ENCODE measurements at regions not wholly inside any gene's neighbourhood (a gene's known extent, or its start where the extent isn't known, plus 50 kb on each side); places are given as distances from the start of the nearest gene placed in this dataset.

DNA sequence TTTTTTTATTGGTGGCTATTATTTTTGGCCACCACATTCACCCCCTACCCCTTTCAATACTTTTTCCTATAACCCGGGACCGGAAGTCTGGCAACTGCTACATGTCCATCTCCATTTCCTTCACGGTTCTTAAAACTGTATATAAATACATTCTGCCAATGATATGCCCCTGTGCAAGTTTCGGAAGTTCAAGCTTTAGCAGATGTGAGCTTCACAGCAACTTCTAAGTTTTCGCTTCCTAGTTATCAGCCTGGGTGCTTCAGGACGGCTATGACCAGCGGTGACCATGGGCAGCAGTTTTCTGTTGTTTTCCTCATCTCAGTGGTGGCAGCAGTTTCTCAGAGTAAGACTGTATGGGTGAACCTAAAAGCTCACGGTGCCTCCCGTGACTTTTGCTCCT is 153.5 kb upstream of the NFE2L3 start:
- TF ChIP-seq, protein P1, sequence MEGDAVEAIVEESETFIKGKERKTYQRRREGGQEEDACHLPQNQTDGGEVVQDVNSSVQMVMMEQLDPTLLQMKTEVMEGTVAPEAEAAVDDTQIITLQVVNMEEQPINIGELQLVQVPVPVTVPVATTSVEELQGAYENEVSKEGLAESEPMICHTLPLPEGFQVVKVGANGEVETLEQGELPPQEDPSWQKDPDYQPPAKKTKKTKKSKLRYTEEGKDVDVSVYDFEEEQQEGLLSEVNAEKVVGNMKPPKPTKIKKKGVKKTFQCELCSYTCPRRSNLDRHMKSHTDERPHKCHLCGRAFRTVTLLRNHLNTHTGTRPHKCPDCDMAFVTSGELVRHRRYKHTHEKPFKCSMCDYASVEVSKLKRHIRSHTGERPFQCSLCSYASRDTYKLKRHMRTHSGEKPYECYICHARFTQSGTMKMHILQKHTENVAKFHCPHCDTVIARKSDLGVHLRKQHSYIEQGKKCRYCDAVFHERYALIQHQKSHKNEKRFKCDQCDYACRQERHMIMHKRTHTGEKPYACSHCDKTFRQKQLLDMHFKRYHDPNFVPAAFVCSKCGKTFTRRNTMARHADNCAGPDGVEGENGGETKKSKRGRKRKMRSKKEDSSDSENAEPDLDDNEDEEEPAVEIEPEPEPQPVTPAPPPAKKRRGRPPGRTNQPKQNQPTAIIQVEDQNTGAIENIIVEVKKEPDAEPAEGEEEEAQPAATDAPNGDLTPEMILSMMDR (conservative IDR thresholded peaks at IDR 0.05; ENCODE audit: low read depth, low read length) = no peak
- TF ChIP-seq EZH2phosphoT487 (IDR thresholded peaks at IDR 0.05; ENCODE audit: borderline replicate concordance, low read length) (no peak), EZH2 (IDR thresholded peaks at IDR 0.05; ENCODE audit: low read length, unreplicated experiment) (no peak)
- H3K27me3 ChIP-seq (ENCODE audit: low read length) = peaks cover 53% of the 10 kb centered on the region
- H3K27ac ChIP-seq (ENCODE audit: low read length) = no peak overlapping the region
- no peaks in the 10 kb centered on the region for H3F3A ChIP-seq (ENCODE audit: low read length, unreplicated experiment)
- ChIA-PET POLR2A (ENCODE audit: unreplicated experiment) (no interaction called here), CTCF (no interaction called here)
- intact Hi-C loops (cut with micrococcal nuclease) = no loop called here
- H3K4me1 ChIP-seq (ENCODE audit: insufficient read depth, low read length) = no peaks in the 10 kb centered on the region
- no peak overlapping the region for H3K9ac ChIP-seq (ENCODE audit: low read length)
- H2AFZ ChIP-seq (ENCODE audit: low read length) = no peak overlapping the region
- H3K9me3 ChIP-seq (ENCODE audit: low read length) = no peaks in the 10 kb centered on the region
- no peak for ATAC-seq
- H3K9me2 ChIP-seq (replicated peaks; ENCODE audit: low read length) = no peaks in the 10 kb centered on the region
- BruUV-seq (replicated peaks) = no TSS peak
- H4K20me1 ChIP-seq (ENCODE audit: low read length) = no peaks in the 10 kb centered on the region
- no peak for DNase-seq
- no peaks in the 10 kb centered on the region for H3K36me3 ChIP-seq (ENCODE audit: low read depth, low read length)
- H3K79me2 ChIP-seq (ENCODE audit: low read length) = no peaks in the 10 kb centered on the region
- no peak overlapping the region for H3K4me2 ChIP-seq (ENCODE audit: low read length)
- no peak overlapping the region for H3K4me3 ChIP-seq (ENCODE audit: low read length)

DNA sequence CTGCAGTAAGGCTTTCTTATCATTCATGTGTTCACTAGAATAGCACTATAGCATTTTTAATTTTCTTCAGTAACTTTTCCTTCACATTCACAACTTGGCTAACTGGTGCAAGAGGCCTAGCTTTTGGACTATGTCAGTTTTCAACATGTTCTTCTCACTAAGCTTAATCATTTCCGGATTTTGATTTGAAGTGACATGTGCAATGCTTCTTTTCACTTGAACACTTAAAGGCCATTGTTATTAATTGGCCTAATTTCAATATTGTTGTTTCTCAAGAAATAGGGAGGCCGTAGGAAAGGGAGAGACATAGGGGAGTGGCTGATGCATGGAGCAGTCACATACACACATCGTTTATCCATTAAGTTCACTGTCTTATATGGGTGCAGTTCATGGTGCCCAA is 151.2 kb upstream of the NFE2L3 start:
- no peaks in the 10 kb centered on the region for H3K9me2 ChIP-seq (replicated peaks; ENCODE audit: low read length)
- H3K9me3 ChIP-seq (ENCODE audit: low read length) = no peaks in the 10 kb centered on the region
- peaks cover 42% of the 10 kb centered on the region for H3K27me3 ChIP-seq (ENCODE audit: low read length)
- intact Hi-C loops (cut with micrococcal nuclease) = no loop called here
- no peak overlapping the region for H3K4me2 ChIP-seq (ENCODE audit: low read length)
- no peak overlapping the region for H2AFZ ChIP-seq (ENCODE audit: low read length)
- POLR2A ChIA-PET (ENCODE audit: unreplicated experiment) = no interaction called here
- H4K20me1 ChIP-seq (ENCODE audit: low read length) = no peaks in the 10 kb centered on the region
- DNase-seq = no peak
- ATAC-seq = no peak
- H3K27ac ChIP-seq (ENCODE audit: low read length) = no peak overlapping the region
- BruUV-seq (replicated peaks) = no TSS peak
- no peak overlapping the region for H3K4me3 ChIP-seq (ENCODE audit: low read length)
- H3K9ac ChIP-seq (ENCODE audit: low read length) = no peak overlapping the region
- no peaks in the 10 kb centered on the region for H3K79me2 ChIP-seq (ENCODE audit: low read length)
- CTCF ChIA-PET = no interaction called here
- TF ChIP-seq EZH2phosphoT487 (IDR thresholded peaks at IDR 0.05; ENCODE audit: borderline replicate concordance, low read length) (no peak), EZH2 (IDR thresholded peaks at IDR 0.05; ENCODE audit: low read length, unreplicated experiment) (no peak)
- TF ChIP-seq, protein P1 (conservative IDR thresholded peaks at IDR 0.05; ENCODE audit: low read depth, low read length) = no peak
- no peaks in the 10 kb centered on the region for H3K4me1 ChIP-seq (ENCODE audit: insufficient read depth, low read length)
- no peaks in the 10 kb centered on the region for H3K36me3 ChIP-seq (ENCODE audit: low read depth, low read length)
- H3F3A ChIP-seq (ENCODE audit: low read length, unreplicated experiment) = no peaks in the 10 kb centered on the region

DNA sequence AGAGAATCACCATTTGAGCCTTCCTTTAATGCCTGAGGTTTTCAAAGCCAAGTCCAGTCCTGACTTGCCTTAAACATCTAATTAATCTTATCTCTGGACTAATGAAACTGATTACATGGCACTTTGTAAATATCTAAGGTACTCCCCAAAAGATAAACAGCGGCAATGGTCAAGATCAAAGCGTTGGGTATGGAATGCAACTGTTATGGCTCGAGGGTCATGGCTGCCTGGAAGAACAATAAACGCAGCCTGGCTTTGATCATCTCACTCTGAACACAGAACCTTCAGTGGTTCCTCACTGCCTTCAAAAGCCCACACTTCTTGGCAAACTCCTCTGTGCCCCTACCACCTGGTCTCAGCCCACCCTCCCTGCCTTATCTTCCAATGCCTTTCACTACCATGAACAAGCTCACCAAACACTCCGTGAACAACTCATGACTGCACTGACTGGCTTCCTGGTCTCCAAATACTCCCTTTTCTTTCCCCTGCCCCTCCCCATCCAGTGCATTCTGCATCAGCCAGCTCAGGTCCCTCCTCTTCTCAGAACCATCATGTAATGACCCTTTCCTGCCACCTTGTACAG is 150.2 kb upstream of the NFE2L3 start:
- no peak overlapping the region for H2AFZ ChIP-seq (ENCODE audit: low read length)
- no peak overlapping the region for H3K27ac ChIP-seq (ENCODE audit: low read length)
- no TSS peak for BruUV-seq (replicated peaks)
- H4K20me1 ChIP-seq (ENCODE audit: low read length) = no peaks in the 10 kb centered on the region
- CTCF ChIA-PET = no interaction called here
- no peaks in the 10 kb centered on the region for H3K79me2 ChIP-seq (ENCODE audit: low read length)
- no peaks in the 10 kb centered on the region for H3K36me3 ChIP-seq (ENCODE audit: low read depth, low read length)
- no peak for ATAC-seq
- no peak overlapping the region for H3K4me2 ChIP-seq (ENCODE audit: low read length)
- no peak overlapping the region for H3K9ac ChIP-seq (ENCODE audit: low read length)
- H3K9me2 ChIP-seq (replicated peaks; ENCODE audit: low read length) = no peaks in the 10 kb centered on the region
- H3K4me3 ChIP-seq (ENCODE audit: low read length) = no peak overlapping the region
- TF ChIP-seq EZH2 (IDR thresholded peaks at IDR 0.05; ENCODE audit: low read length, unreplicated experiment) (no peak), EZH2phosphoT487 (IDR thresholded peaks at IDR 0.05; ENCODE audit: borderline replicate concordance, low read length) (no peak)
- TF ChIP-seq, protein P1 (conservative IDR thresholded peaks at IDR 0.05; ENCODE audit: low read depth, low read length) = no peak
- intact Hi-C loops (cut with micrococcal nuclease) = no loop called here
- POLR2A ChIA-PET (ENCODE audit: unreplicated experiment) = no interaction called here
- H3K27me3 ChIP-seq (ENCODE audit: low read length) = peaks cover 48% of the 10 kb centered on the region
- H3K4me1 ChIP-seq (ENCODE audit: insufficient read depth, low read length) = no peaks in the 10 kb centered on the region
- no peaks in the 10 kb centered on the region for H3K9me3 ChIP-seq (ENCODE audit: low read length)
- H3F3A ChIP-seq (ENCODE audit: low read length, unreplicated experiment) = no peaks in the 10 kb centered on the region
- no peak for DNase-seq

Measured in PC-3 (cell line).